HepG2 (cell line): ENCODE measurements at regions not wholly inside any gene's neighbourhood (a gene's known extent, or its start where the extent isn't known, plus 50 kb on each side); places are given as distances from the start of the nearest gene placed in this dataset.

Source experiments
- AKNA ChIP-seq: sonication (generic); formaldehyde crosslinking; IDR thresholded peaks from 2 replicates; pipeline ENCODE4 v1.4.0; 2020; ENCODE audit warnings: missing genetic modification reagents, borderline replicate concordance
- THAP9 ChIP-seq: sonication (generic); formaldehyde crosslinking; IDR thresholded peaks from 2 replicates; pipeline ENCODE4; 2020; ENCODE audit warnings: missing genetic modification reagents, mild to moderate bottlenecking, borderline replicate concordance
- ZC3H13 ChIP-seq: sonication (generic); formaldehyde crosslinking; IDR thresholded peaks from 2 replicates; pipeline ENCODE4 v1.8.1; 2023; ENCODE audit warnings: mild to moderate bottlenecking, missing genetic modification reagents, moderate library complexity
- TF ChIP-seq, protein P1 (sequence below): sonication (generic); formaldehyde crosslinking; IDR thresholded peaks from 2 replicates; pipeline ENCODE4 v1.4.0; 2020; ENCODE audit warnings: mild to moderate bottlenecking, low read depth, missing genetic modification reagents

DNA sequence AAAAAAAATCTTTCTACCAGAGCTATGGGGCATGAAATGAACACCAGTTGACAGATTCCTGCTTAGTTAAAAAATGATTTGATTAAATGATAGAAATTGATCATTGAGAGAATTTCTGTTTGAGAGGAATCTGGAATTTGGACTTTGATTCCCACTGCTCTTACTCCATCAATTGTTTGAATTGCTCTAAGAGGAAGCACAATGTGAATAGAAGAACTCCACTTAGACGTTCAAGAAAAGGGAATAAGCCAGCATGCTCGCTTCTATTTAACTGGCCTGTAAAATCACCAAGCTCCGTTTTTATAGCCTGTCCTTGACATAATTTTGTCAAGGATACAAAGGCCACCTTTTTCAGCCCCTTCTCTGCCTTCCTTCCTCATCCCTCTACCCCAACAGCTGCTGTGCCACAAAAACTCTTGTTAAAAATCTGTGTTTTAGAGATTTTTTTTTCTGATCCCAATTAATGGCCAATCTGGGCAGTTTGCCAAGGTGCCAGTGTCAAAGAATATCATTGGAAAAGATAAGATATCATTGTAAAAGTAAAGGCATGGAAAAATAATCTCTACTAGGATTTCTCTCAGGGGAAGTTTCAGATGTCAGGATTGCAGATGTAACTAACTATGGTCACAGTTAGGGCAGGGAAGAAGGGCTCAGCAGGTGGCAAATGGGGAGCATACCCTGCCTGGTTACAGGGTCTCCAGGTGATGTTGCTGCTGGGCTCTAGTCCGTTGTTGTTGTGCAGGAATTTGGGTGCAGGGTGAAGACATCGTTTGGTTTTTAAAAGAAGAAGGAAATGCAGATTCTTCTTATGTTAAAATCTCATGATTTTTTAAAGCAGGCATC lies 301.8 kb upstream of the PDZRN3 start (continued):
- TF ChIP-seq THAP9 (CRISPR knock-in tag) (no peak), ZC3H13 (CRISPR knock-in tag) (no peak), AKNA (CRISPR knock-in tag) (no peak)
- TF ChIP-seq, protein P1, sequence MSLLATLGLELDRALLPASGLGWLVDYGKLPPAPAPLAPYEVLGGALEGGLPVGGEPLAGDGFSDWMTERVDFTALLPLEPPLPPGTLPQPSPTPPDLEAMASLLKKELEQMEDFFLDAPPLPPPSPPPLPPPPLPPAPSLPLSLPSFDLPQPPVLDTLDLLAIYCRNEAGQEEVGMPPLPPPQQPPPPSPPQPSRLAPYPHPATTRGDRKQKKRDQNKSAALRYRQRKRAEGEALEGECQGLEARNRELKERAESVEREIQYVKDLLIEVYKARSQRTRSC (CRISPR knock-in tag) = no peak
- TF ChIP-seq, all 625 proteins: peak for 0
